ENCODE measurements at regions not wholly inside any gene's neighbourhood (a gene's known extent, or its start where the extent isn't known, plus 50 kb on each side); places are given as distances from the start of the nearest gene placed in this dataset.

DNA sequence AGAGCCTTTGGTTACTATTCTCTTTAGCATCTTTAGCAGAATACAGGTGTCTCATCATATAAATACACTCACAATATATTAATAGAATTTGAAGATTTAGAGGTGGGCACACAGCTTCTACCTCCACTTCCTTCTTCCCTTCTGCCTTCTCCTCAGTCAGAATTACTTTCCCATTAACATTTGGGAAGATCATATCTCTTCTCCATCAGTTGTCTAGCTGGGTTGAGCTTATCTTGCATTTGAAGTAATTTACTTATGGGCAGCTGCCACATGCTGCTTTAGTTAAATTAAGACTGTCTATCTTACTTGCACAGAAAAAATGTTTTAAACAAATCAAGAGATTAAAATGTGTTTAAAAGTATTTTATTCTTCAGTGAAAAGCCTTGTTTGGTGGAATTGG lies 110.1 kb upstream of the ASIC2 start:
- no peak overlapping the region for H3K4me3 ChIP-seq (ENCODE audit: low read depth, low read length)

DNA sequence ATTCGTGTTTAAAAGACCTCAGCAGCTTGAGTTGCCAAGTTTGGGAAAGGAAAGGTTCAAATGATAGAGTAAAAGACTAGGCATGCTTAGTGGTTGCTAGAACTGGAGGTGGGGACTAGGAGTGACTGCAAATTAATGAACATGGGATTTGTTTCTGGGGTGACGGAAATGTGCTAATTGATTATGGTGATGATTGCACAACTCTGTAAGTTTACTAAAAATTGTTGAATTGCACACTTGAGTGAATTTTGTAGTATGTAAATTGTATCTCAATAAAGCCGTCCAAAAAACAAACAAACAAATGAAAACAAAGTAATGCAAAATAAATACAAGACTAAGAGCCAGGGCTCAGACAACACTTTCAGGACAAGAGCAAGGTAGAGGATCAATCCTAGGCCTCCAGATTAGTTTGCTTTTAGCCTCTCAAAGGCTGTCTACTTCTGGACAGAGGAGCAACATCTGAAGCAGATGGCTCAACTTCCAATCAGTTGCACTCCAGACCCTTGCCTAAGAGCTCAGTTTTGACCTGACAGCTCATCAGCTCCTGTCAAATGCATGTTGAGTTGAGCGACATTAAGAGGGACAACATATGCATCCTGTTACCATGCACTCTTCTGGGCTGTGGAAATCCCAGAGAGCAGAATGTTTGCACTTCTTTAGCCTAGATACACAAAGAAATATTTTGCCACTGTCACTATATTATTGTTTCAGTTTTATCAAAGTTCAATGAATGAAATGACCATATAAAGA lies 111.2 kb upstream of the ASIC2 start:
- no peak overlapping the region for H3K4me3 ChIP-seq (ENCODE audit: low read depth, low read length)

DNA sequence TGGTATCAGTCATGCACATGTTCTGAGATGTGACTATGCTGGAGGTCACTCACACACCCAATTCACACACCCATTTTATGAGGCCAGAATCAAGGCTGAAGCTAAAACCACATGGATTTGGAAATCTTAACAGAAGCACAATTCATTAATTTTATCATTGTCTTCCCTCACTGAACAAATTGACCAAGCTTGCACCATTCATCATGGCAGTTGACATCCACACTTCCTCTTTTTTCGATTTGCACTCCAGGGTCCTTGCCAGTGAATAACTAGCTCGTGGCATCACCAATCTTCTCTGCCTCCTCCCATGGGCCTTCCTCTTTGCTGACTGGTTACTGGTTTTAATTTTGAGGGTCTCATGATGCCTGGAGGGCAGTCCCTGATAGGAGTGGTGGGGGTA lies 123.0 kb upstream of the ASIC2 start:
- no peak overlapping the region for H3K4me3 ChIP-seq (ENCODE audit: low read depth, low read length)

DNA sequence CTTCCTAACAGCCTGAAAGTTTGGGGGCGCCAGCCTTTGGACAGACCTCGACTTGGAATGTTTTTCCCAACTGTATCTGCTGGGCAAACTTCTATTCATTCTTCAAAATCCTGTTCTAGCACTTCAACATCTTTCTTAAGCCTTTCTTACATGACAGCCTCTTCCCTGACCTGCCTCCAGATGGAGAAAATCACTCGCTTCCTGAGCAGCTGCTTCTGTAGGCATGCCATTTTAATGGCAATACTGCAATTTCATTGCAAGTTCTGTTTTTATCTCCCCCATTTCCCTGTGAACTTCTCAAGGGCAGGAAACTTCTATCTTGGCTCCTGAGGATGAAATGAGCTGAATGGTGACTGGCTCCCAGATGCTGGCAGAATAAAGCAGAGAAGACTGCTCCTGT lies 128.8 kb upstream of the ASIC2 start:
- no peak overlapping the region for H3K4me3 ChIP-seq (ENCODE audit: low read depth, low read length)

DNA sequence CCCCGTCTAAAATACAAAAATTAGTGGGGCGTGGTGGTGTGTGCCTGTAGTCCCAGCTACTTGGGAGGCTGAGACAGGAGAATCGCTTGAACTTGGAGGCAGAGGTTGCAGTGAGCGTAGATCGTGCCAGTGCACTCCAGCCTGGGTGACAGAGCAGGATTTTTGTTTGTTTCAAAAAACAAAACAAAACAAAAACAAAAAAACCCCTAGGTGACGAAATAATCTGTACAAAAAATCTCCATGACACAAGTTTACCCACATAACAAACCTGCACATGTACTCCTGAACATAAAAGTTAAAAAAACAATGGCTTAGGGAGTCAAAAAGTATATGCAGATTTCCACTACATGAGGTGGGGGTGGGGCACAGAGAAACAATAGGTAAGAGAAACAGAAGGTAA lies 140.5 kb upstream of the ASIC2 start:
- H3K4me3 ChIP-seq (ENCODE audit: low read depth, low read length) = no peak overlapping the region

DNA sequence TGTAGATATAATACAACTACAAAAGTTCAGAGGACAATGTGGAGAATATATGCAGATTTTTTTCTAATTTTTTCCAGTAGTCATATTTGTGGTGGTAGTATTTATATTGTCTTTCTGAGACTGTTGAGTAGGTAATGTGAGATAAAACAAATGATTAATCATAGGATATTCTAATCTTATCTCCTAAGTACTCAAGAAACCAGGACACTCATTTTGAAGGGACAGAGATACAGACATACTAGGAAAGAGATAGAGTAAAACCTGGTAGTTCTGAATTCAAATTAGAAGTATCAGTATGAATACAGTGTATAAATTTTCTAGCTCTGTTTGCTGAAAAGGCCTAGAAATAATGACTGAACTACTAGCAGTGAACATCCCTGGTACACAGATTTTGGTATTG lies 141.7 kb upstream of the ASIC2 start:
- H3K4me3 ChIP-seq (ENCODE audit: low read depth, low read length) = no peak overlapping the region

DNA sequence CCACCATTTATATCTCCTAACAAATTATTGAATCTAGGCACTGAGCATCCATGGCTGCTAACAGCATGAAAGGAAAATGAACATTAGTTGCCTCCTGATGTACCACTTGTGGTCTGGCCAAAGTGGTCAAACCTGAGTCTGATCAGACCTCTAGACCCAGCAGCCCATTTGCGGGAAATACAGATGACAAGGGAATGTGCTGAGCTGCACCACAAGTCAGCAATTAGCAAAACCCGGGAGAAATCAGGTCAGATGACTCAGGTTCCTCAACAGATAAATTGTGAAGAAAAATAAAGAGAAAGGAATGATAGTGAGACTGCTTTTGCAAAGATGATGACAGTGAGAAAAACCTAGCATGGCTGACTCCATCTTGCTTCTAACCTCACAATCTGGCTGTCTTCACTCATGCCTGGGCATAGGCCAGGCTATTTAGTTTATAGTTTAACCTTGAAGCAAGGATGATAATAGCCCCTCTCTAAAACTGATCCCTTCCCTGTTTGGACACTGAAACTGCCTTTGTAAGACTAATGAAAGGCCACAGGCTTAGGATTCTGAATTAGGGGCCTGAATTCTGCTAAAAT lies 142.7 kb upstream of the ASIC2 start:
- H3K4me3 ChIP-seq (ENCODE audit: low read depth, low read length) = no peak overlapping the region

DNA sequence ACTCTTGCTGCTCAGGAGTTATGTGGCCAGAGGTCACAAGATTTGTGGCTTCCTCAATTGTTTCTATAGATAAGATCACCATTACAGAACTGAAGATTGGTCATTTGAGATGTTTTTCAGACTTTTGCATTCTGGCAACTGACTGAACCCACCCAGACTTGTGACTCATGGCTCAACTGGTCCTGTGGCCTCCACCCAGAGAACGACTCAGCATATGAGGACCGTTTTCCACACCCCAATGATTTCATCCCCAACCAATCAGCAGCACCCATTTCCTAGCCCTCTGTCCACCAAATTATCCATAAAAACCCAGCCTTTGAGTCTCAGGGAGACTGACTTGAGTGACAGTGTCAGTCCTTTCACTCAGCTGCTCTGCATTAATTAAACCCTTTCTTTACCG lies 143.2 kb upstream of the ASIC2 start:
- no peak overlapping the region for H3K4me3 ChIP-seq (ENCODE audit: low read depth, low read length)

DNA sequence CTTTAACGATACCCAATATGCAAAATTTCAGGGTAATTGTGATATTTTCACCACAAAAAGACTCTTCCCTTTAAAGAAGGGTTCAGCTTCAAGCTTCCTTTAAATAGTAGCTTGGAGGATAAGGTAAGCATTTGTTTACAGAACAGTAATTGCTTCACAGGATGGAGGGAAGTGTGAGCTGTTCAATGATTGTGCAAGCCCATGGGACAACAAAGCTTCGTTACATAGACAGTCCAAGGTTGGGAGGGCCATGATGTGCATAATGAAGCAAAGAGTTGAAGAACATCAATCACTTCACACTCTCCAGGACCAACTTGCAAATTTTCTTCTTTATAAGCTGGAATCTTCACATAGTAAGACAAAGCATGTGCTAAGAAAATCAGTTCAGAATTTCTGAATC lies 145.0 kb upstream of the ASIC2 start:
- H3K4me3 ChIP-seq (ENCODE audit: low read depth, low read length) = no peak overlapping the region

DNA sequence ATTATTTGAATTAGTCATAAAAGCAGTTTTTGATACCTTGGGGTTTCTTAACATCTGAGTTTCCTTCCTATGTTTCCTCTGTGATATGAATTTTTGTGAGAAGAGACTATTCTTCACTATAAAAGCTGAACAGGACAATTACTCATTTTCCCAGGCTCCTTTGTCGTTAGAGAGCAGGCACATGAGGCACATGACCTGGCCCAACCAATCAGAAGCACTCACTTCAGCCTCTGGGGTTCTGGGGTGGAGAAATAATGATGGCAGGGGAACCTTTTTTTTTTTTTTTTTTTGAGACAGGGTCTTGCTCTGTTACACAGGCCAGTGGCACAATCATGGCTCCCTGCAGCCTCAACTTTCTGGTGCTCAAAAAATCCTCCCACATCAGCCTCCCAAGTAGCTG lies 145.5 kb upstream of the ASIC2 start:
- H3K4me3 ChIP-seq (ENCODE audit: low read depth, low read length) = no peak overlapping the region

DNA sequence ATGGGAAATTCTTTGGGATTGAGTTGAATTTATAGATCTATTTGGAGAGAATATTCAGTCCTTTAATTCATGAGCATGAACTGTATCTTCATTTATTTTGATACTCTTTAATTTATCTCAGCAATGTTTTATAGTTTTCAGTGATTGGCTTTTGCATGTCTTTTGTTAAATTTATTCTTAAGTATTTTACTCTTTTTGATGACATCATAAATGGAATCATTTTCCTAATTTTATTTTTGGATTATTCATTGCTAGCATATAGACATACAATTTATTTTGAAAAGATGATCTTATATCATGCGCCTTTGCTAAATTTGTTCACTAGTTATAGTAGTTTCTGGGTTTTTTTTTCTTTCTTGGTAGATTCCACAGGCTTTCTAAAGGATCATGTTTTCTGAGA lies 149.2 kb upstream of the ASIC2 start:
- no peak overlapping the region for H3K4me3 ChIP-seq (ENCODE audit: low read depth, low read length)

DNA sequence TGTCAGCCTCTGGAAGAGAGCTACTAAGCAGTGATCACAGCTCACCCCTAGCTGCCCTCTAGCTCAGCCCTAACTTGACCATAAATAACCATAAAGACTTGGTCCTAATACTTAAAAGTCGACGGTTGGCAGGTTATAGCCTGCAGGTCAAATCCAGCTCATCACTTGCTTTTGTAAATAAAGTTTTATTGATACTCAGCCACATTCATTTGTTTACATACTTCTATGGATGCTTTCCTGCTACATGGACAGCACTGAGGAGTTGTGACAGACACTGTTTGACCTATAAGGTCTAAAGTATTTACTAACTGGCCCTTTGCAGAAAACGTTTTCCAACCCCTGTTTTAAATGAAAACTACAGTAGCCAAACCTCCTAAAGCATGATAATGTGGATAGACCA lies 151.6 kb upstream of the ASIC2 start:
- no peak overlapping the region for H3K4me3 ChIP-seq (ENCODE audit: low read depth, low read length)

DNA sequence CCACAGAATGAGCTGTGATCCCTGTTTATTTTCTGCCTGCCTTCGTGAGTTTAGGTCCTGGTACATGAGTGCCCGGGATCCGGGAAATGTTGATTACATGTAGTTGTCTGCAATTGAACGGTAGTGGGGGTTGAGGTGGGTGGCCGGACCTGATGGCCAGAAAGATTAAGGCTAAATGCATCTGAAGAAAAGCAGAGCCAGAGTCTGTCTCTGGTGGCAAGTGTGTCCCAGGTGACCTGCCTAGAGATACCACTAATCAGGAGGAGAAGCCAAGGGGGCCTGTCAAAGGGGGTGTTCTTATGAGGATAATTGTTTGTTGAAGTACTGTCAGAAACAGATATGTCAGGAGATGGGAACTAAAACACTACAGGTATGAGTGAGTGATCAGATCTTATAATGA lies 154.0 kb upstream of the ASIC2 start:
- no peak overlapping the region for H3K4me3 ChIP-seq (ENCODE audit: low read depth, low read length)

DNA sequence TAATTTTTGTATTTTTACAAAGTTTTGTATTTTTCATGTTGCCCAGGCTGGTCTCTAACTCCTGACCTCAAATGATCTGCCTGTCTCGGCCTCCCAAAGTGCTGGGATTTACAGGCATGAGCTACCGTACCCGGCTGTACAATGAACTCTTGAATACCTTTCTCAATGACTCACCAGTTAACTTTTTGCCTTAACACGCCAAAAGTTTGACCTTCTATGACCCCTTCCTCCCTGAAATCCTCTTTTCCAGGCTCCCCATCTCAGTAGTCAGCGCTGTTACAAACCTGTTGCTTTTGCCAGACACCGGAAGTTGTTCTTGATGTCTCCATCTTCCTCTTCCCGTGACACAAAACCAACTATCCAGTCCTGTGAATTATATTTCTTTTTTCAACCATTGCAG lies 158.1 kb upstream of the ASIC2 start:
- H3K4me3 ChIP-seq (ENCODE audit: low read depth, low read length) = no peak overlapping the region

DNA sequence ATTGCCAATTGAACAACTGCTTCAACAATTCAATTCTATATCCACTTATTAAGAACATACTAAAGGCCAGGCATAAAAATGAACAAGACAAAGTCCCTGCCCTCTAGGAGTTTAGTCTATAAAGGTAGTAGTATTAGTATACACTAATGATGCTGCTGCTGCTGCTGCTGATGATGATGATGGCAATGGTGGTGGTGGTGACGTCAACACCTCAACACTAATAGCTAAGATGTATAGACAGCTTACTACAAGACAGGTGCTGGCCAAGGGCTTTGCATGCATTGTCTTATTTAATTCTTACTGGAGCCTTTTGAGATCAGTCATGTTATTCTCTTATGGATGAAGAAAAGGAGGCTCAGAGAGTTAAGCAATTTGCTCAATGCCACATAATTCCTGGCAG lies 164.4 kb upstream of the ASIC2 start:
- H3K4me3 ChIP-seq (ENCODE audit: low read depth, low read length) = no peak overlapping the region

DNA sequence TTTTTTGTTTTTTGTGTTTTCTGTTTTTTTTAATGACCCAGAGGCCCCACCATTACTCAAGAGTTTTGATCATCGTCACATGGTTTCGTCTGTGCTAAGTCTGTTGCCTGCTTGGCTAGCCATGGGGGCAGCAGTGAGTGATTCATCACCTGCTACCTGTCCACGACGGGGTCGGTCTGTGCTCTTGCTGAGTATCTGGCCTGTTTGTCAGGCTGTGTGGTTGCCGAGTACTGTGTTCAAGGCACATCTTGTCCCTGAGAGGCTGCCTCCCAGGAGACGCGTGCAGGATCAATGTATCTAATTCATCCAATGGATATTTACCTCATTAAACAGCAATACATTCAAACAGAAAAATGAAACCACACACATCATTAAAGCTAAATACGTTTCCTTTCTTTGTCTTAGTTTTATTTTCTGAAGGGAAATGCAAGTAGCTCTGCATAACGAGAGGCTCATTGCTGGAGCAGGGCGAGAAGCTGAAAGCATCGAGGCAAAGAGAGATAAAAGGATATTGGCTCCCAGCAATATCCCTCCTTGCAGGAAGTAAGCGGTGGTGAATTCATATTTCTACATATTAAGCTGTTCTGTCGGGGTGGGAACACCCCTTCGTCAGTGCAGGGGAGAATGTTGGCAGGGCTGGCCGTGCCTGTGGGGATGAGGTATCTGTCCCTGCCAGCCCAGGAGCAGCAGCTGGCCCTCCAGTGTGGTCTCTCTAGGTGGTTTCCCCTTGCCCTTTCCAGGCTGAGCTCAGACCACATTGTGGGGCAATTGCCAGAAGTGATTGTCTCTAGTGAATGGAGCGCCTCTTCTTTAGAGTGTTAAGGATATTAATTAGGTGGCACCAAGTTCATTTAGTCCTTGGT lies 166.2 kb upstream of the ASIC2 start:
- no peak overlapping the region for H3K4me3 ChIP-seq (ENCODE audit: low read depth, low read length)

DNA sequence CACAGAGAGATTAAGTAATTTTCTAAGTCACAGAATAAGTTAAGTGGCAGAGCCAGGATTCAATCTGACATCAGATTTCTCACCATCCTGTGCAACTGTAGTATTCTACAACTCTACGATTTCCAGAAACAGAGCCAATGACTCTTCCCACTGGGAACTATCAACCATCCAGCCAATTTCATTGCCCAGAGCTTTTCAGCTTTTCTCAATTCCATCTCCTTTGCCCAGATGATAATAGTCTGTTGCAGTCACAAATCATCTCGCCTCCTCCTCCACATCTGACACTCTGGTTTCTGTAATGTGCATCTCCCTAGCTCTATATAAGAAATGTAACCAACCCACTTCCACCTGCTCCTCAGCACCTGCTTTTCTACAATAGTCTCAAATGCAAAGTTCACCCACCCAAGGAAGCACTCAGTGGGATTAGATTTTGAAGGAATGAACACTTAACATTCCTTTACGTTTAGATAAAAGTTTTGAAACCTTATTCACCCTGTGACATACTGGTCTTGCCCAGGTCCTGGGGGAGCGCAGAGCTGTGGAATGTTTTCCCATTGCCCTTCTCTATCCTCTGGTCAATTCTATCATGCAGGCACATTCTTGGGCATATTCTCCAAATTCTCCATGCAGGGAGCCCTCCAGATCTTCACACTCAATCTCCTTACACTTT lies 167.8 kb upstream of the ASIC2 start:
- no peak overlapping the region for H3K4me3 ChIP-seq (ENCODE audit: low read depth, low read length)

DNA sequence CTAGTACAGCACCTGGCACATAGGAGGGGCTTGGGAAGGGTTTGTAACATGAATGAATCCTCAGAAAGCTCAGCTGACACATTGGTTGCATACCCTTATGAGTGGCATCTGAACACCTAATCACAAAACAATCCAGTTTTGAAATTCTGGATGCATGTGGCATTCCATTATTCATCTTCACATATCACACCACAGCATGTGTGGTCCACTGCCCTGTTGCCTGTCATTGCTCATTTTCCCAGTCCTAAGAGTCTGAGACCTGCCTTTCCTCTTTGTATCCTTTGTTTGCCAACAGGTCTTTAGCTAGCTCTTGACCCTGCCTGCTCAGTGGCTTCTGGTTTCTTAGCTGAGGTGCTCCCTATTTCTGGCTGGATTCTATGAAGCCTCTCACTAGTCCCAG lies 170.8 kb upstream of the ASIC2 start:
- no peak overlapping the region for H3K4me3 ChIP-seq (ENCODE audit: low read depth, low read length)

DNA sequence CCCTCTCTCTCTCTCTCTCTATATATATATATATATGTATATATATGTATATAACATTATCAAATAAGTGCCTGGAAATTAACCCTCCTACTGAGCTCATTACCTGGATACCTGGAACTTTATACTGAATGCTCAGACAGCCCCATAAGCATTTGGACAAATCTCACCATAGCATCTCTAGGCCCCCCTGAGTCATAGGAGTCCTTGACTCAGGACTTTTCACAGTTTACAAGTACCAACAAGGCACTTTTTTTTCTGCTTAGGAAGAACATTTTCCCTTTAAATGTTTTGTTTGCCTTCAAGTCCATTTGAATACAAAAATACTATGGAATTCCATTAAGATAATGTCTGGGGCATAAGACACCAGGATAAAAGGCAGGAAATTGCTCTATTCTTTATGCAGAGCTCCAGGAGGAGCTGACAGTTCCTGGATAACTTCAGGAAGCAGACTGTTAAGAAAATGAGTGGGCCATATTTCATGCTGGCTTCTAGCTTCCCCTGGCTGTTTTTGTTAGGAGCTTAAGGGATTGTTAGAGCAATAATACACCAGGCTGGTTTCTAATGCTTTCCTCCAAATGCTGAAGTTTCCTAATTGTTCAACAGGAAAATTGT lies 171.7 kb upstream of the ASIC2 start:
- no peak overlapping the region for H3K4me3 ChIP-seq (ENCODE audit: low read depth, low read length)

DNA sequence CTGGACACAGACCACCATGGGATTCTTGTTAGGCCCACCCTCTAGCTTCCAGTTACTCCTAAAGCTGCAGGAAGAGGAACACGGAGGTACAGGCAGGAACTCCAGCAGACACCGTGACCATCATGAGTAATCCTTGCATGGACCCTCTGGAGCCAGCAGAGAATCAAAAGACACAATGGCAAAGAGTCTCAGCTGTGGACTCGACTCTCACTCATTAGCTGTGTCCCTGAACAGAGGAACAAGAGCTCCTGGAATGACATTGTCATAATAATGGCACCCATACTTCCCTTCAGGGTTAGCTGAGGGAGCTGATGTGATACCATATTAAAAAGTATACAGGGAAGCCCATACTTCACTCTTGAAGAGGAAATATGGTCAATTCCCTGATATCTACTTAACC lies 176.3 kb upstream of the ASIC2 start:
- no peak overlapping the region for H3K4me3 ChIP-seq (ENCODE audit: low read depth, low read length)

DNA sequence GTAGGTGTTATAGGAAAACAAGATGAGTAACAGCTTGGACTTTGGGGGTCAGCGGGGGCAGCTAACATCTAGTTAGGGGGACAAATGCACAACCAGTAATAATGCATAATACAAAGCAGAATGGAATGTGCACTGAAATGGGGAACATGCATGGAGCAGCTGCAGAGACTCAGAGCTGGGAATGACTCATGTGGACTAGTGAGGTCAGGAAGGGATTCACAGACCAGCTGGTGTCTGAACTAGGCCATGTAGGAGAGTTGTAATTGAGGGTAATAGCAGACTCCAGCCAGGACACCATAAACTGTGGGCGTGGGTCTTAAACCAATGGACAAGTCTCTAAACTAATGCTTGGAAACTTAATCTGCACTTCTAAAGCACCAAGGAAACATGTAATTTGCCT lies 176.8 kb upstream of the ASIC2 start:
- no peak overlapping the region for H3K4me3 ChIP-seq (ENCODE audit: low read depth, low read length)

Measured in iPS-11a (cell line).